ENCODE measurements at regions not wholly inside any gene's neighbourhood (a gene's known extent, or its start where the extent isn't known, plus 50 kb on each side); places are given as distances from the start of the nearest gene placed in this dataset.

DNA sequence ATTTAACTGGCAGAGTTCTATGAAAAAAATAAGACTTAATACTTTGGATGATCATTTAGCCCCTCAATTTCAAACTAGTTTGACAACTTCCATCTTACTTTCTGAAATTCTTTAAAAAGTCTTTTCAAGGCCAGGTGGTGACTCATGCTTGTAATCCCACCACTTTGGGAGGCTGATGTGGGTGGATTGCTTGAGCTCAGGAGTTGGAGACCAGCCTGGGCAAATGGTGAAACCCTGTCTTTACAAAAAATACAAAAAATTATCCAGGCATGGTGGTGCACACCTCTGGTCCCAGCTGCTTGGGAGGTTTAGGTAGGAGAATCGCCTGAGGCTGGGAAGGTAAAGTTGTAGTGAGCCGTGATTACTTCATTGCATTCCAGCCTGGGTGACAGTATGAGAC is 154.4 kb downstream of the TANC2 start:
- Mint-ChIP-seq H3K36me3 (ENCODE audit: low read depth) (peaks cover 14% of the 10 kb centered on the region), H3K27ac (0 out of 2 replicates have a peak overlapping the region, but pooled peaks have one; percentile 3), H3K27me3 (ENCODE audit: insufficient read depth) (no peaks in the 10 kb centered on the region; the same call in 1 of the 2 replicates), H3K9me3 (no peaks in the 10 kb centered on the region), H3K4me3 (no peak overlapping the region), H3K4me1 (ENCODE audit: low read depth) (peaks cover 40% of the 10 kb centered on the region)
- TF ChIP-seq, protein P1, sequence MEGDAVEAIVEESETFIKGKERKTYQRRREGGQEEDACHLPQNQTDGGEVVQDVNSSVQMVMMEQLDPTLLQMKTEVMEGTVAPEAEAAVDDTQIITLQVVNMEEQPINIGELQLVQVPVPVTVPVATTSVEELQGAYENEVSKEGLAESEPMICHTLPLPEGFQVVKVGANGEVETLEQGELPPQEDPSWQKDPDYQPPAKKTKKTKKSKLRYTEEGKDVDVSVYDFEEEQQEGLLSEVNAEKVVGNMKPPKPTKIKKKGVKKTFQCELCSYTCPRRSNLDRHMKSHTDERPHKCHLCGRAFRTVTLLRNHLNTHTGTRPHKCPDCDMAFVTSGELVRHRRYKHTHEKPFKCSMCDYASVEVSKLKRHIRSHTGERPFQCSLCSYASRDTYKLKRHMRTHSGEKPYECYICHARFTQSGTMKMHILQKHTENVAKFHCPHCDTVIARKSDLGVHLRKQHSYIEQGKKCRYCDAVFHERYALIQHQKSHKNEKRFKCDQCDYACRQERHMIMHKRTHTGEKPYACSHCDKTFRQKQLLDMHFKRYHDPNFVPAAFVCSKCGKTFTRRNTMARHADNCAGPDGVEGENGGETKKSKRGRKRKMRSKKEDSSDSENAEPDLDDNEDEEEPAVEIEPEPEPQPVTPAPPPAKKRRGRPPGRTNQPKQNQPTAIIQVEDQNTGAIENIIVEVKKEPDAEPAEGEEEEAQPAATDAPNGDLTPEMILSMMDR (IDR thresholded peaks at IDR 0.05): no peak
- no peak for DNase-seq

GRCh38 chr17:63124536-63124935 is 158.5 kb downstream of the TANC2 start:
- TF ChIP-seq, protein P1 (IDR thresholded peaks at IDR 0.05): no peak
- Mint-ChIP-seq H3K27ac (0 out of 2 replicates have a peak overlapping the region, but pooled peaks have one; percentile 1), H3K27me3 (ENCODE audit: insufficient read depth) (no peaks in the 10 kb centered on the region; the same call in 1 of the 2 replicates), H3K4me3 (no peak overlapping the region), H3K36me3 (ENCODE audit: low read depth) (peaks cover 14% of the 10 kb centered on the region), H3K4me1 (ENCODE audit: low read depth) (peaks cover 38% of the 10 kb centered on the region), H3K9me3 (no peaks in the 10 kb centered on the region)
- DNase-seq: no peak

GRCh38 chr17:63124958-63125357 is 158.9 kb downstream of the TANC2 start:
- H3K27ac Mint-ChIP-seq: 0 out of 2 replicates have a peak overlapping the region, but pooled peaks have one; percentile 1
- DNase-seq: no peak
- TF ChIP-seq, protein P1 (IDR thresholded peaks at IDR 0.05): no peak
- H3K4me1 Mint-ChIP-seq (ENCODE audit: low read depth): peaks cover 38% of the 10 kb centered on the region
- no peak overlapping the region for H3K4me3 Mint-ChIP-seq
- H3K27me3 Mint-ChIP-seq (ENCODE audit: insufficient read depth): no peaks in the 10 kb centered on the region; the same call in 1 of the 2 replicates
- H3K36me3 Mint-ChIP-seq (ENCODE audit: low read depth): peaks cover 14% of the 10 kb centered on the region
- H3K9me3 Mint-ChIP-seq: no peaks in the 10 kb centered on the region

- H3K27me3 Mint-ChIP-seq (ENCODE audit: insufficient read depth): no peaks in the 10 kb centered on the region; the same call in 1 of the 2 replicates
- DNase-seq: no peak
- TF ChIP-seq, protein P1 (IDR thresholded peaks at IDR 0.05): no peak
- H3K27ac Mint-ChIP-seq: no peak overlapping the region
- H3K9me3 Mint-ChIP-seq: no peaks in the 10 kb centered on the region
- peaks cover 20% of the 10 kb centered on the region for H3K36me3 Mint-ChIP-seq (ENCODE audit: low read depth)
- H3K4me1 Mint-ChIP-seq (ENCODE audit: low read depth): peaks cover 31% of the 10 kb centered on the region
- H3K4me3 Mint-ChIP-seq: no peak overlapping the region
Measured at GRCh38 chr17:63125987-63126386, 160.0 kb downstream of the TANC2 start.

GRCh38 chr17:63126607-63127006 is 160.6 kb downstream of the TANC2 start:
- DNase-seq: no peak
- no peaks in the 10 kb centered on the region; the same call in 1 of the 2 replicates for H3K27me3 Mint-ChIP-seq (ENCODE audit: insufficient read depth)
- H3K27ac Mint-ChIP-seq: peak overlapping the region; percentile 16; the same call in 1 of the 2 replicates
- no peaks in the 10 kb centered on the region for H3K9me3 Mint-ChIP-seq
- TF ChIP-seq, protein P1 (IDR thresholded peaks at IDR 0.05): no peak
- peaks cover 21% of the 10 kb centered on the region for H3K36me3 Mint-ChIP-seq (ENCODE audit: low read depth)
- peaks cover 31% of the 10 kb centered on the region for H3K4me1 Mint-ChIP-seq (ENCODE audit: low read depth)
- no peak overlapping the region for H3K4me3 Mint-ChIP-seq

Measured in HFFc6 (cell line).